Parathyroid adenoma (tissue), 2 donors: ENCODE measurements at regions not wholly inside any gene's neighbourhood (a gene's known extent, or its start where the extent isn't known, plus 50 kb on each side); places are given as distances from the start of the nearest gene placed in this dataset.

Source experiments
- H2AFZ ChIP-seq: fragments of 300-600 bp; sonication (generic); one replicate; pipeline ENCODE4 v1.7.0; 2017; ENCODE audit warnings: antibody characterized with exemption, mild to moderate bottlenecking
- H3K27ac ChIP-seq: fragments of 300-600 bp; sonication (generic); one replicate; pipeline ENCODE4 v1.7.0; 2017
- H3K27me3 ChIP-seq: fragments of 300-600 bp; sonication (generic); one replicate; pipeline ENCODE4 v1.7.0; 2017; ENCODE audit warnings: low read length; ENCODE audit not compliant: control insufficient read depth, insufficient read depth
- H3K36me3 ChIP-seq: fragments of 300-600 bp; sonication (generic); one replicate; pipeline ENCODE4 v1.7.0; 2017; ENCODE audit warnings: low read length; ENCODE audit not compliant: control insufficient read depth, insufficient read depth
- H3K4me1 ChIP-seq: fragments of 300-600 bp; sonication (generic); one replicate; pipeline ENCODE4 v1.7.0; 2017; ENCODE audit warnings: control low read depth
- H3K4me2 ChIP-seq: fragments of 300-600 bp; sonication (generic); one replicate; pipeline ENCODE4 v1.7.0; 2017; ENCODE audit warnings: low read length
- H3K4me3 ChIP-seq: fragments of 300-600 bp; sonication (generic); one replicate; pipeline ENCODE4 v1.7.0; 2017; ENCODE audit warnings: low read depth, low read length
- H3K79me2 ChIP-seq: fragments of 300-600 bp; sonication (generic); one replicate; pipeline ENCODE4 v1.7.0; 2017; ENCODE audit warnings: control low read depth
- H3K9ac ChIP-seq: fragments of 300-600 bp; sonication (generic); one replicate; pipeline ENCODE4 v1.7.0; 2017; ENCODE audit warnings: mild to moderate bottlenecking
- H3K9me3 ChIP-seq: fragments of 300-600 bp; sonication (generic); one replicate; pipeline ENCODE4 v1.7.0; 2017; ENCODE audit warnings: low read length; ENCODE audit not compliant: control insufficient read depth
- TF ChIP-seq, protein P1 (sequence below): fragments of 300-600 bp; sonication (generic); IDR thresholded peaks from one replicate; pipeline ENCODE4 v1.7.0; 2017; ENCODE audit warnings: antibody characterized with exemption, mild to moderate bottlenecking
- donor health status: primary hyperparathyroidism.

GRCh38 chr5:166427211-166427610 is 1864.2 kb upstream of the WWC1 start:
- no peaks in the 10 kb centered on the region for H3K27me3 ChIP-seq
- H3K9ac ChIP-seq = no peak overlapping the region
- no peaks in the 10 kb centered on the region for H3K9me3 ChIP-seq
- no peaks in the 10 kb centered on the region for H3K79me2 ChIP-seq
- H3K27ac ChIP-seq = no peak overlapping the region
- no peaks in the 10 kb centered on the region for H3K4me1 ChIP-seq
- no peak overlapping the region for H3K4me3 ChIP-seq
- H3K36me3 ChIP-seq = no peaks in the 10 kb centered on the region
- no peak overlapping the region for H3K4me2 ChIP-seq
- H2AFZ ChIP-seq = no peak overlapping the region
- TF ChIP-seq, protein P1, sequence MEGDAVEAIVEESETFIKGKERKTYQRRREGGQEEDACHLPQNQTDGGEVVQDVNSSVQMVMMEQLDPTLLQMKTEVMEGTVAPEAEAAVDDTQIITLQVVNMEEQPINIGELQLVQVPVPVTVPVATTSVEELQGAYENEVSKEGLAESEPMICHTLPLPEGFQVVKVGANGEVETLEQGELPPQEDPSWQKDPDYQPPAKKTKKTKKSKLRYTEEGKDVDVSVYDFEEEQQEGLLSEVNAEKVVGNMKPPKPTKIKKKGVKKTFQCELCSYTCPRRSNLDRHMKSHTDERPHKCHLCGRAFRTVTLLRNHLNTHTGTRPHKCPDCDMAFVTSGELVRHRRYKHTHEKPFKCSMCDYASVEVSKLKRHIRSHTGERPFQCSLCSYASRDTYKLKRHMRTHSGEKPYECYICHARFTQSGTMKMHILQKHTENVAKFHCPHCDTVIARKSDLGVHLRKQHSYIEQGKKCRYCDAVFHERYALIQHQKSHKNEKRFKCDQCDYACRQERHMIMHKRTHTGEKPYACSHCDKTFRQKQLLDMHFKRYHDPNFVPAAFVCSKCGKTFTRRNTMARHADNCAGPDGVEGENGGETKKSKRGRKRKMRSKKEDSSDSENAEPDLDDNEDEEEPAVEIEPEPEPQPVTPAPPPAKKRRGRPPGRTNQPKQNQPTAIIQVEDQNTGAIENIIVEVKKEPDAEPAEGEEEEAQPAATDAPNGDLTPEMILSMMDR = no peak

DNA sequence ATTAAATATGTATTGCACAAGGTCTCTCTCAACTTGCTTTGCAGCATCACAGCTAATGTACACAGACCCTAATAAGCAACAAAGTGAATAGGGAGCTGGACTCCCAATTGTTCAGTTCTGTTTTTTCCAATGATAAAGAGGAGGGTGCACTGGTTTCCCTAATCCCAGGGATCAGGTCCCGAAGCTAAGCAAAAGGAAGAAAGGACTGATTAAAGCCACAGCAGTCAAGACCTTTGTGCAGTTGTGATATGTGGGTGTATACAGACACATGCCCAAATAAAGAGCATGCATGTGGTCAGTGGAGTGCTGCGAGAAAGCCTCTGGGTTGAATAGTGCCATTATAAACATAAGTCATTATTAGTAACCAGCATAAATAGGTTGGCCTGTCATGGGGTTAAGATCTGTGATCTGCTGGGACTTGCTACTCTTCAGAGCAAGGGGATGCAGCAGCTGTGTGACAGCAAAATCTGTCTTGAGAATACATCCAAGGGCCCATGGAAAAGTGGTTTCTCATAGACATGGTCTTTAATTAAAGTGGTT is 1863.1 kb upstream of the WWC1 start:
- Histone ChIP-seq H3K27me3 (no peaks in the 10 kb centered on the region), H3K9ac (no peak overlapping the region), H2AFZ (no peak overlapping the region), H3K4me1 (no peaks in the 10 kb centered on the region), H3K4me3 (no peak overlapping the region), H3K79me2 (no peaks in the 10 kb centered on the region), H3K4me2 (no peak overlapping the region), H3K9me3 (no peaks in the 10 kb centered on the region), H3K27ac (no peak overlapping the region), H3K36me3 (no peaks in the 10 kb centered on the region)
- TF ChIP-seq, protein P1 = no peak

- Histone ChIP-seq H3K4me1 (no peaks in the 10 kb centered on the region), H3K9me3 (no peaks in the 10 kb centered on the region), H3K27me3 (no peaks in the 10 kb centered on the region), H3K36me3 (no peaks in the 10 kb centered on the region), H3K9ac (no peak overlapping the region), H3K79me2 (no peaks in the 10 kb centered on the region), H3K4me2 (no peak overlapping the region), H2AFZ (no peak overlapping the region), H3K4me3 (no peak overlapping the region), H3K27ac (no peak overlapping the region)
- TF ChIP-seq, protein P1 = no peak
Measured at GRCh38 chr5:166430491-166431319, 1860.7 kb upstream of the WWC1 start.

DNA sequence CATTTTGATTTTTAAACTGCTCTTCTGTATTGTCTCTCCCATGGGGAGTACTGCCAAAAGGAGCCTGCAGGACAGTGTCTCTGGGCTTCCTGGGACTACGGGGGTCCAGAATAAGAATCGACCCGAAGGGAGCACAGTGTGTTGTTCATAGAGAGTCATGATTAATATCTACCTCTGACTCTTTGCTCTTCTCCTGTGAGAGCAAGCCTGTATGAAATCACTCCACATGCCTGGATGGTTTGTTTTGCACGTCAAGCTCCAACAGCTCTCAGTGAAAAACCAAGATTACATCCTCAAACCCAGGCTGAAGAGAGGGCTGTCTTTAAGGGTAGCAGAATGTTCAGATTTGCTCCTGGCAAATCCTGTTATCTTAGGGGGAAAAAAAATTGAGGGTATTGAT is 1860.0 kb upstream of the WWC1 start:
- Histone ChIP-seq H3K27me3 (no peaks in the 10 kb centered on the region), H3K36me3 (no peaks in the 10 kb centered on the region), H3K27ac (no peak overlapping the region), H2AFZ (no peak overlapping the region), H3K4me2 (no peak overlapping the region), H3K9me3 (no peaks in the 10 kb centered on the region), H3K79me2 (no peaks in the 10 kb centered on the region), H3K9ac (no peak overlapping the region), H3K4me1 (no peaks in the 10 kb centered on the region), H3K4me3 (no peak overlapping the region)
- TF ChIP-seq, protein P1 = no peak

DNA sequence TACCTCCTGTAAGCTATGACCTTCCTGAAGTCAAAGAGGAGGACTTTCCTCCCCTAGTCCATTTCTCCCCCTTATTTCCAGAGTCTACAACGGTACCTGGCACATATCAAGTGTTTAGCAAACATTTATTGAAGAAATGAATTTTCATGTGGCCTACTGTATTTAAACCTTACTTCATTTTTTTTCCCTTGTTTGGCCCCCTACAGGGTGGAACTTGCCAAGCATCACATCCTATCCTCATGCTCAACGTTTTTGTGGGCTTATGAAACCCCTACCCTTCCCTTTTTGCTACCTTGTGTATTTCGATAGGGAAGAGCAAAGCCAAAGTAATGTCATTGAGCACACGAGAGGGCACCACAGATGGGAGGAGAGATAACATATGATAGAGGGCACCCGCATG is 1857.8 kb upstream of the WWC1 start:
- Histone ChIP-seq H3K9me3 (no peaks in the 10 kb centered on the region), H3K9ac (no peak overlapping the region), H3K36me3 (no peaks in the 10 kb centered on the region), H3K27me3 (no peaks in the 10 kb centered on the region), H3K4me3 (no peak overlapping the region), H3K79me2 (no peaks in the 10 kb centered on the region), H3K4me2 (no peak overlapping the region), H2AFZ (no peak overlapping the region), H3K4me1 (no peaks in the 10 kb centered on the region), H3K27ac (no peak overlapping the region)
- TF ChIP-seq, protein P1 = no peak
